K562 (cell line): ENCODE measurements at regions not wholly inside any gene's neighbourhood (a gene's known extent, or its start where the extent isn't known, plus 50 kb on each side); places are given as distances from the start of the nearest gene placed in this dataset.

ENCODE experiments used
- ATAC-seq: fragments of 200-7000 bp; cut with Tn5 transposase; 3 replicates; pipeline ENCODE4 v1.9.1; 2020; ENCODE audit warnings: moderate library complexity
- BruUV-seq: library from RNA; stranded (reverse); fragments of 400-500 nt; replicated peaks from 2 replicates; lab custom pipeline; 2021; lab: Mats Ljungman, UMichigan
- CTCF ChIA-PET: fragments of 300-600 bp; formaldehyde crosslinking; extraction: SDS; loops from one replicate; lab custom pipeline; 2021; ENCODE audit warnings: low intra/inter-chr PET ratio; lab: Yijun Ruan, JAX
- POLR2A ChIA-PET: fragments of 300-600, 350-650 bp; sonication (Branson Sonifier 250); formaldehyde crosslinking; extraction: SDS; loops from one replicate; lab custom pipeline; 2021; ENCODE audit warnings: antibody characterized with exemption, inconsistent platforms; lab: Yijun Ruan, JAX
- DNase-seq, 4 experiments: peaks; one replicate each; pipeline versions ENCODE4 v3.0.0 to v3.0.0-alpha.2; 2011 to 2018; ENCODE audit warnings: low spot score in 3 of 4, mixed read lengths in 3 of 4; ENCODE audit errors: extremely low read depth in 1 of 4
- FAIRE-seq: peaks from 2 replicates; lab custom pipeline; 2011; peaks lifted over from hg19 to GRCh38; lab: Jason Lieb, UNC
- H2AFZ ChIP-seq: 2 replicates; pipeline ENCODE4 v1.6.0; 2011; ENCODE audit warnings: low read depth, low read length, control low read depth, inconsistent platforms
- H3K27ac ChIP-seq: fragments of 200-600 bp; 3 replicates; pipeline ENCODE4 v1.8.0; 2011; ENCODE audit warnings: low read depth, mild to moderate bottlenecking, control low read depth, inconsistent platforms, low read length, moderate library complexity, mixed read lengths; ENCODE audit errors: extremely low read depth
- H3K27me3 ChIP-seq, 2 experiments: fragments of 300-600 bp in 1 of 2; 2 replicates in 1 of 2; 3 replicates in 1 of 2; pipeline versions ENCODE4 v1.6.0 to v1.8.0; 2011; ENCODE audit warnings: inconsistent platforms in 2 of 2, low read length in 2 of 2, mild to moderate bottlenecking in 1 of 2, mixed read lengths in 1 of 2, moderate library complexity in 1 of 2; ENCODE audit not compliant: control insufficient read depth in 2 of 2, insufficient read depth in 2 of 2
- H3K36me3 ChIP-seq: fragments of 300-600 bp; 3 replicates; pipeline ENCODE4 v1.8.0; 2011; ENCODE audit warnings: mild to moderate bottlenecking, low read length, inconsistent platforms; ENCODE audit not compliant: control insufficient read depth, insufficient read depth
- H3K4me1 ChIP-seq, 2 experiments: fragments of 200-600 bp in 1 of 2; replicated peaks in 1 of 2; 2 replicates in 1 of 2; 3 replicates in 1 of 2; pipeline versions ENCODE4 v1.5.1 to v1.8.0; 2011; ENCODE audit warnings: inconsistent platforms in 2 of 2, low read length in 2 of 2, mild to moderate bottlenecking in 1 of 2, mixed read lengths in 1 of 2, moderate library complexity in 1 of 2; ENCODE audit not compliant: control insufficient read depth in 2 of 2, insufficient read depth in 2 of 2
- H3K4me2 ChIP-seq: 2 replicates; pipeline ENCODE4 v1.6.1; 2011; ENCODE audit warnings: low read length, control low read depth, inconsistent platforms, mixed read lengths; ENCODE audit not compliant: insufficient read depth
- H3K4me3 ChIP-seq: fragments of 200-600 bp; sonication (generic), shearing (Covaris generic); 2 replicates; pipeline ENCODE4 v1.5.1; 2016; ENCODE audit warnings: control low read depth, inconsistent platforms
- H3K79me2 ChIP-seq: fragments of 200-600 bp; 3 replicates; pipeline ENCODE4 v1.8.0; 2011; ENCODE audit warnings: low read length, inconsistent platforms; ENCODE audit not compliant: control insufficient read depth, insufficient read depth
- H3K9ac ChIP-seq, 2 experiments: 2 replicates each; pipeline versions ENCODE4 v1.6.0 to v1.6.1; 2011; ENCODE audit warnings: low read depth in 2 of 2, low read length in 2 of 2, control low read depth in 1 of 2, inconsistent platforms in 1 of 2, mild to moderate bottlenecking in 1 of 2, mixed read lengths in 1 of 2; ENCODE audit not compliant: insufficient read depth in 1 of 2
- H3K9me1 ChIP-seq: one replicate; pipeline ENCODE4 v1.6.0; 2011; ENCODE audit warnings: inconsistent platforms, mild to moderate bottlenecking, low read length, moderate library complexity; ENCODE audit not compliant: control insufficient read depth, insufficient read depth
- H3K9me3 ChIP-seq: replicated peaks from 2 replicates; pipeline ENCODE4 v1.5.1; 2011; ENCODE audit warnings: low read depth, low read length, inconsistent platforms; ENCODE audit not compliant: control insufficient read depth, insufficient read depth
- H4K20me1 ChIP-seq: replicated peaks from 2 replicates; pipeline ENCODE4 v1.6.1; 2011; ENCODE audit warnings: low read length, inconsistent platforms, mixed read lengths; ENCODE audit not compliant: control insufficient read depth, insufficient read depth
- CEBPB ChIP-seq: fragments of 450-650 bp; IDR thresholded peaks from 2 replicates; pipeline ENCODE4 v1.6.1; 2016; ENCODE audit warnings: missing genetic modification characterization, missing compliant biosample characterization
- CHCHD3 ChIP-seq: fragments of 250-450 bp; sonication (Bioruptor Pico); IDR thresholded peaks from 2 replicates; pipeline ENCODE4 v2.1.2; 2022; ENCODE audit warnings: mild to moderate bottlenecking
- CTCF ChIP-seq, 3 experiments: IDR thresholded peaks in 2 of 3; conservative IDR thresholded peaks in 1 of 3; 2 replicates each; pipeline ENCODE4 v1.5.1; 2011 to 2012; ENCODE audit warnings: low read length in 3 of 3, mild to moderate bottlenecking in 3 of 3, control low read depth in 2 of 3, improper control_type of control experiment in 1 of 3, inconsistent platforms in 1 of 3, low read depth in 1 of 3, mixed read lengths in 1 of 3, moderate library complexity in 1 of 3; ENCODE audit not compliant: insufficient read depth in 2 of 3
- ELF1 ChIP-seq: fragments of 200-800 bp; sonication (Bioruptor generic); IDR thresholded peaks from 2 replicates; pipeline ENCODE4 v1.6.1; 2016; ENCODE audit warnings: missing genetic modification characterization, missing compliant biosample characterization
- FOXM1 ChIP-seq, 2 experiments: fragments of 450-650 bp in 1 of 2; sonication (generic) in 1 of 2; formaldehyde crosslinking in 1 of 2; IDR thresholded peaks; 2 replicates each; pipeline versions ENCODE4 v1.6.1 to v1.9.0; 2017 to 2022; ENCODE audit warnings: low read depth in 2 of 2, mild to moderate bottlenecking in 2 of 2, missing genetic modification reagents in 1 of 2, moderate library complexity in 1 of 2
- MEIS2 ChIP-seq: fragments of 450-650 bp; IDR thresholded peaks from 2 replicates; pipeline ENCODE4 v1.6.1; 2014; ENCODE audit warnings: mild to moderate bottlenecking; ENCODE audit not compliant: partially characterized antibody
- NCOA2 ChIP-seq, 2 experiments: fragments of 450-650 bp; IDR thresholded peaks; 2 replicates each; pipeline ENCODE4 v1.6.1; 2018; ENCODE audit warnings: mild to moderate bottlenecking in 2 of 2, moderate library complexity in 1 of 2; ENCODE audit not compliant: partially characterized antibody in 2 of 2
- NR3C1 ChIP-seq: sonication (generic); formaldehyde crosslinking; IDR thresholded peaks from 2 replicates; pipeline ENCODE4 v1.8.1; 2022; ENCODE audit warnings: missing genetic modification reagents
- SMAD4 ChIP-seq: fragments of 250-450 bp; sonication (Bioruptor Pico); conservative IDR thresholded peaks from 2 replicates; pipeline ENCODE4 v1.8.0; 2021; ENCODE audit warnings: inconsistent platforms, mild to moderate bottlenecking, moderate library complexity
- WHSC1 ChIP-seq: IDR thresholded peaks from one replicate; pipeline ENCODE4 v1.6.1; 2012; ENCODE audit warnings: low read length, control low read depth, inconsistent platforms
- ZEB2 ChIP-seq: fragments of 450-650 bp; IDR thresholded peaks from 2 replicates; pipeline ENCODE4 v1.6.1; 2016
- ZNF140 ChIP-seq: fragments of 250-450 bp; sonication (Bioruptor Pico); IDR thresholded peaks from 2 replicates; pipeline ENCODE4 v1.8.0; 2021; ENCODE audit warnings: moderate library complexity, mild to moderate bottlenecking, inconsistent platforms
- ZNF695 ChIP-seq: fragments of 450-650 bp; formaldehyde crosslinking; IDR thresholded peaks from 2 replicates; pipeline ENCODE4 v1.4.0; 2020; ENCODE audit warnings: mild to moderate bottlenecking, moderate library complexity
- ZNF717 ChIP-seq: fragments of 250-450 bp; sonication (Bioruptor Pico); IDR thresholded peaks from 2 replicates; pipeline ENCODE4 v1.5.0; 2021
- ZNF780A ChIP-seq: fragments of 250-450 bp; sonication (Bioruptor Pico); IDR thresholded peaks from 2 replicates; pipeline ENCODE4 v1.5.0; 2021; ENCODE audit warnings: mild to moderate bottlenecking
- ZNF830 ChIP-seq: fragments of 250-450 bp; sonication (Bioruptor Pico); IDR thresholded peaks from 2 replicates; pipeline ENCODE4 v1.5.0; 2021; ENCODE audit warnings: mild to moderate bottlenecking
- WGBS: fragments of 100-300 bp; shearing (Covaris generic); methylation state at CpG from one replicate; pipeline ENCODE4 v1.1.6; 2016; ENCODE audit warnings: low coverage, mixed read lengths; ENCODE audit not compliant: insufficient coverage; ENCODE audit errors: missing lambda C conversion rate; 5-methylcytosine and 5-hydroxymethylcytosine counted together
- in situ Hi-C: fragments of 300-500 bp; cut with MboI; formaldehyde crosslinking; loops from 4 replicates; pipeline ENCODE4 v1.15.0; 2018; ENCODE audit warnings: inconsistent platforms, mixed read lengths
- intact Hi-C: fragments of 100-400 bp; cut with micrococcal nuclease; formaldehyde crosslinking; loops from 2 replicates; pipeline ENCODE4 v1.14.2; 2022
- TF ChIP-seq, protein P1 (sequence below): sonication (generic); formaldehyde crosslinking; IDR thresholded peaks from 2 replicates; pipeline ENCODE4 v1.8.0; 2023; ENCODE audit warnings: mild to moderate bottlenecking, missing genetic modification reagents
- TF ChIP-seq, protein P2 (sequence below): fragments of 250-450 bp; sonication (Bioruptor Pico); IDR thresholded peaks from 2 replicates; pipeline ENCODE4 v1.5.0; 2022; ENCODE audit warnings: mild to moderate bottlenecking

GRCh38 chrX:125089761-125090445 lies 229.8 kb upstream of the TEX13C start (continued):
- TF ChIP-seq NR3C1 = no peak
- TF ChIP-seq ELF1 (tag) = no peak
- no peak for TF ChIP-seq CHCHD3 (CRISPR knock-in tag)
- TF ChIP-seq MEIS2 = no peak

GRCh38 chrX:125093852-125094251 lies 225.8 kb upstream of the TEX13C start:
- Histone ChIP-seq H3K36me3 (no peaks in the 10 kb centered on the region), H3K79me2 (no peaks in the 10 kb centered on the region), H3K4me1 (no peaks in the 10 kb centered on the region), H3K9me1 (no peaks in the 10 kb centered on the region), H3K9me3 (no peaks in the 10 kb centered on the region), H3K4me2 (no peak overlapping the region), H3K27me3 (no peaks in the 10 kb centered on the region), H3K27ac (no peak overlapping the region), H3K4me3 (no peak overlapping the region), H3K9ac (no peak overlapping the region), H4K20me1 (no peaks in the 10 kb centered on the region), H2AFZ (no peak overlapping the region)
- ChIA-PET POLR2A (interaction anchor here (0.7 kb wide), 2 partner anchors 191 to 236 kb away, joined by 4 to 5 read pairs; no protein-coding TSS in a partner anchor), CTCF (no interaction called here)
- intact Hi-C loops (no loop called here), in situ Hi-C loops (no loop called here)
- DNase-seq (no peak), FAIRE-seq (no peak), ATAC-seq (no peak)
- no TSS peak for BruUV-seq
- 33% methylated on average over 3 of the region's 3 CpGs for WGBS
- TF ChIP-seq ZNF695 (CRISPR knock-in tag) (no peak), ZNF830 (CRISPR knock-in tag) (no peak), ZEB2 (no peak), WHSC1 (no peak), SMAD4 (CRISPR knock-in tag) (no peak), FOXM1 (IDR thresholded peaks at IDR 0.05; ENCODE audit: low read depth) (no peak), FOXM1 (CRISPR knock-in tag; IDR thresholded peaks at IDR 0.05; ENCODE audit: low read depth) (no peak), CTCF (IDR thresholded peaks at IDR 0.05 in 2 of 3, conservative IDR thresholded peaks at IDR 0.05 in 1 of 3; ENCODE audit: insufficient read depth in 2 of 3, low read depth in 1 of 3, low read length in 3 of 3) (no peak), CEBPB (no peak), ZNF140 (CRISPR knock-in tag) (no peak), NCOA2 (IDR thresholded peaks at IDR 0.05; ENCODE audit: partially characterized antibody in 2 of 2) (no peak), ZNF717 (no peak), ZNF780A (CRISPR knock-in tag) (no peak)
- TF ChIP-seq, protein P1, sequence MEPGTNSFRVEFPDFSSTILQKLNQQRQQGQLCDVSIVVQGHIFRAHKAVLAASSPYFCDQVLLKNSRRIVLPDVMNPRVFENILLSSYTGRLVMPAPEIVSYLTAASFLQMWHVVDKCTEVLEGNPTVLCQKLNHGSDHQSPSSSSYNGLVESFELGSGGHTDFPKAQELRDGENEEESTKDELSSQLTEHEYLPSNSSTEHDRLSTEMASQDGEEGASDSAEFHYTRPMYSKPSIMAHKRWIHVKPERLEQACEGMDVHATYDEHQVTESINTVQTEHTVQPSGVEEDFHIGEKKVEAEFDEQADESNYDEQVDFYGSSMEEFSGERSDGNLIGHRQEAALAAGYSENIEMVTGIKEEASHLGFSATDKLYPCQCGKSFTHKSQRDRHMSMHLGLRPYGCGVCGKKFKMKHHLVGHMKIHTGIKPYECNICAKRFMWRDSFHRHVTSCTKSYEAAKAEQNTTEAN (CRISPR knock-in tag) = no peak
- TF ChIP-seq, protein P2, sequence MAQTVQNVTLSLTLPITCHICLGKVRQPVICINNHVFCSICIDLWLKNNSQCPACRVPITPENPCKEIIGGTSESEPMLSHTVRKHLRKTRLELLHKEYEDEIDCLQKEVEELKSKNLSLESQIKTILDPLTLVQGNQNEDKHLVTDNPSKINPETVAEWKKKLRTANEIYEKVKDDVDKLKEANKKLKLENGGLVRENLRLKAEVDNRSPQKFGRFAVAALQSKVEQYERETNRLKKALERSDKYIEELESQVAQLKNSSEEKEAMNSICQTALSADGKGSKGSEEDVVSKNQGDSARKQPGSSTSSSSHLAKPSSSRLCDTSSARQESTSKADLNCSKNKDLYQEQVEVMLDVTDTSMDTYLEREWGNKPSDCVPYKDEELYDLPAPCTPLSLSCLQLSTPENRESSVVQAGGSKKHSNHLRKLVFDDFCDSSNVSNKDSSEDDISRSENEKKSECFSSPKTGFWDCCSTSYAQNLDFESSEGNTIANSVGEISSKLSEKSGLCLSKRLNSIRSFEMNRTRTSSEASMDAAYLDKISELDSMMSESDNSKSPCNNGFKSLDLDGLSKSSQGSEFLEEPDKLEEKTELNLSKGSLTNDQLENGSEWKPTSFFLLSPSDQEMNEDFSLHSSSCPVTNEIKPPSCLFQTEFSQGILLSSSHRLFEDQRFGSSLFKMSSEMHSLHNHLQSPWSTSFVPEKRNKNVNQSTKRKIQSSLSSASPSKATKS (CRISPR knock-in tag) = no peak
